HepG2 (cell line): ENCODE measurements at regions not wholly inside any gene's neighbourhood (a gene's known extent, or its start where the extent isn't known, plus 50 kb on each side); places are given as distances from the start of the nearest gene placed in this dataset.

Experiments used
- ATAC-seq: fragments of 200-7000 bp; cut with Tn5 transposase; 3 replicates; pipeline ENCODE4 v1.9.1; 2020; ENCODE audit warnings: mild to moderate bottlenecking, moderate library complexity
- BruUV-seq: library from RNA; stranded (reverse); fragments of 400-500 nt; replicated peaks from 2 replicates; lab custom pipeline; 2021; lab: Mats Ljungman, UMichigan
- CTCF ChIA-PET: fragments of 300-600 bp; formaldehyde crosslinking; extraction: SDS; loops from one replicate; lab custom pipeline; 2021; ENCODE audit warnings: low total read pairs, inconsistent platforms, low intra/inter-chr PET ratio; lab: Yijun Ruan, JAX
- POLR2A ChIA-PET: fragments of 350-600 bp; sonication (Branson Sonifier 250); formaldehyde crosslinking; loops from one replicate; lab custom pipeline; 2020; ENCODE audit warnings: antibody characterized with exemption, inconsistent platforms; lab: Yijun Ruan, JAX
- DNase-seq: peaks from one replicate; pipeline ENCODE4 v3.0.0-alpha.2; 2015; ENCODE audit warnings: low spot score
- FAIRE-seq: peaks from 3 replicates; lab custom pipeline; 2011; peaks lifted over from hg19 to GRCh38; lab: Jason Lieb, UNC
- H2AFZ ChIP-seq: one replicate; pipeline ENCODE4 v1.6.1; 2011; ENCODE audit warnings: low read length, inconsistent platforms
- H3K27ac ChIP-seq: fragments of 300-600 bp; 3 replicates; pipeline ENCODE4 v1.8.0; 2011; ENCODE audit warnings: mixed run types, mild to moderate bottlenecking, mixed read lengths, low read length, inconsistent platforms; ENCODE audit not compliant: insufficient read depth; ENCODE audit errors: extremely low read length
- H3K27me3 ChIP-seq, 2 experiments: fragments of 200-600 bp in 1 of 2; 2 replicates in 1 of 2; 3 replicates in 1 of 2; pipeline versions ENCODE4 v1.6.0 to v1.8.0; 2011; ENCODE audit warnings: low read length in 2 of 2, mild to moderate bottlenecking in 2 of 2, moderate library complexity in 2 of 2, inconsistent platforms in 1 of 2; ENCODE audit not compliant: insufficient read depth in 2 of 2, control insufficient read depth in 1 of 2
- H3K36me3 ChIP-seq, 2 experiments: fragments of 200-600 bp in 1 of 2; replicated peaks in 1 of 2; 2 replicates in 1 of 2; 3 replicates in 1 of 2; pipeline versions ENCODE4 v1.5.1 to v1.8.0; 2011; ENCODE audit warnings: low read length in 2 of 2, inconsistent platforms in 1 of 2; ENCODE audit not compliant: insufficient read depth in 2 of 2, control insufficient read depth in 1 of 2
- H3K4me1 ChIP-seq: 2 replicates; pipeline ENCODE4 v1.5.1; 2012; ENCODE audit warnings: low read length, inconsistent platforms; ENCODE audit not compliant: insufficient read depth
- H3K4me2 ChIP-seq: 2 replicates; pipeline ENCODE4 v1.6.0; 2011; ENCODE audit warnings: low read depth, low read length, inconsistent platforms
- H3K4me3 ChIP-seq, 3 experiments: fragments of 200-600 bp in 1 of 3; sonication (generic), shearing (Covaris generic) in 1 of 3; replicated peaks in 1 of 3; 2 replicates each; pipeline ENCODE4 v1.5.1; 2011 to 2016; ENCODE audit warnings: low read length in 3 of 3, inconsistent platforms in 2 of 3, low read depth in 2 of 3, mild to moderate bottlenecking in 2 of 3, control low read depth in 1 of 3, mixed read lengths in 1 of 3; ENCODE audit not compliant: insufficient read depth in 1 of 3
- H3K79me2 ChIP-seq: one replicate; pipeline ENCODE4 v1.6.1; 2011; ENCODE audit warnings: low read length, inconsistent platforms; ENCODE audit not compliant: insufficient read depth
- H3K9ac ChIP-seq: 2 replicates; pipeline ENCODE4 v1.6.0; 2011; ENCODE audit warnings: mild to moderate bottlenecking, low read depth, low read length, inconsistent platforms; ENCODE audit not compliant: insufficient read depth
- H3K9me3 ChIP-seq: 2 replicates; pipeline ENCODE4 v1.5.1; 2012; ENCODE audit warnings: mild to moderate bottlenecking, low read length
- H4K20me1 ChIP-seq: 2 replicates; pipeline ENCODE4 v1.6.0; 2011; ENCODE audit warnings: inconsistent platforms, mild to moderate bottlenecking, low read length, moderate library complexity; ENCODE audit not compliant: insufficient read depth
- ATF7-NPFF ChIP-seq: sonication (generic); formaldehyde crosslinking; IDR thresholded peaks from 2 replicates; pipeline ENCODE4 v1.8.1; 2023; ENCODE audit warnings: mild to moderate bottlenecking, low read depth, missing genetic modification reagents, moderate library complexity
- CC2D1A ChIP-seq: sonication (generic); formaldehyde crosslinking; IDR thresholded peaks from 2 replicates; pipeline ENCODE4 v1.8.1; 2023; ENCODE audit warnings: mild to moderate bottlenecking, missing genetic modification reagents
- ELF1 ChIP-seq: sonication (generic); formaldehyde crosslinking; IDR thresholded peaks from 2 replicates; pipeline ENCODE4 v1.4.0; 2020; ENCODE audit warnings: missing genetic modification reagents
- HOXA5 ChIP-seq: sonication (generic); formaldehyde crosslinking; IDR thresholded peaks from 2 replicates; pipeline ENCODE4 v1.4.0; 2020; ENCODE audit warnings: missing genetic modification reagents
- KAT8 ChIP-seq: IDR thresholded peaks from 2 replicates; pipeline ENCODE4 v1.6.1; 2016; ENCODE audit warnings: missing genetic modification reagents, missing compliant biosample characterization
- KDM6A ChIP-seq: IDR thresholded peaks from 2 replicates; pipeline ENCODE4 v1.6.1; 2016; ENCODE audit warnings: low read depth
- NCOA1 ChIP-seq: sonication (generic); formaldehyde crosslinking; IDR thresholded peaks from 2 replicates; pipeline ENCODE4 v1.9.0; 2021; ENCODE audit warnings: missing genetic modification reagents
- NCOA5 ChIP-seq: sonication (generic); formaldehyde crosslinking; IDR thresholded peaks from 2 replicates; pipeline ENCODE4 v1.4.0; 2020; ENCODE audit warnings: missing genetic modification reagents
- NFKBIZ ChIP-seq: IDR thresholded peaks from 2 replicates; pipeline ENCODE4 v1.6.1; 2018; ENCODE audit warnings: missing genetic modification reagents, missing compliant biosample characterization
- PHF8 ChIP-seq: sonication (generic); formaldehyde crosslinking; IDR thresholded peaks from 2 replicates; pipeline ENCODE4 v1.5.0; 2020; ENCODE audit warnings: missing genetic modification reagents
- SIX4 ChIP-seq: sonication (generic); formaldehyde crosslinking; IDR thresholded peaks from 2 replicates; pipeline ENCODE4 v1.4.0; 2020; ENCODE audit warnings: missing genetic modification reagents
- TFE3 ChIP-seq: IDR thresholded peaks from 2 replicates; pipeline ENCODE4 v1.6.1; 2016
- TRIM24 ChIP-seq: sonication (generic); formaldehyde crosslinking; IDR thresholded peaks from 2 replicates; pipeline ENCODE4 v1.8.0; 2022; ENCODE audit warnings: mild to moderate bottlenecking, missing genetic modification reagents
- ZNF3 ChIP-seq: IDR thresholded peaks from 2 replicates; pipeline ENCODE4 v1.7.0; 2017; ENCODE audit warnings: inconsistent platforms
- WGBS: methylation state at CpG from one replicate; pipeline ENCODE4 v1.1.6; 2017; ENCODE audit warnings: low lambda C conversion rate; 5-methylcytosine and 5-hydroxymethylcytosine counted together
- in situ Hi-C: cut with HindIII; loops from 2 replicates; pipeline ENCODE4 v1.10.0; 2017; ENCODE audit warnings: low pct_unique_long_range_greater_than_20kb; ENCODE audit not compliant: extremely low pct_ligation_motif_present
- intact Hi-C: fragments of 100-400 bp; cut with micrococcal nuclease; formaldehyde crosslinking; loops from one replicate; pipeline ENCODE4 v1.10.0; 2022; ENCODE audit not compliant: unreplicated experiment
- TF ChIP-seq, protein P1 (sequence below): sonication (generic); formaldehyde crosslinking; IDR thresholded peaks from 2 replicates; pipeline ENCODE4 v1.4.0; 2020; ENCODE audit warnings: mild to moderate bottlenecking, low read depth, missing genetic modification reagents
- TF ChIP-seq, protein P2 (sequence below): IDR thresholded peaks from 2 replicates; pipeline ENCODE4 v1.6.1; 2016; ENCODE audit warnings: missing compliant biosample characterization, missing genetic modification reagents, borderline replicate concordance

DNA sequence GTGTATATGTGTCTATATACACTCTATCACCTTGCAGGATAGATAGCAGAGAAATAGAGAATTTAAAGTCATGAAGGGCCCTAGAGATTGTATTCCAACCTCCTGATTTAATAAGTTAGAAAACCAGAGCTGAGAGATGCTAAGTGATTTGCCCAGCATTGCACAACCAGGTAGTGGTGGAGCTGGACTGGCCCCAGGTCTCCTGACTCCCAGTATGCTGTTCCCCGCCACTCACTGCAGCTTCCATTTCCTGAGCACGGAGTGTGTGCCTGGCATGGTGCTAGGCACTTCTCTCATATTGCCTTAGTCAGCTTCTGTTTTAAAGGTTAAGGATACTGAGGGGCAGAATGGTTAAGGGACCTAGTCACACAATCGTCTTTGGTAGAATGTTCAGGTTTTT is 129.4 kb upstream of the KLHL25 start:
- Histone ChIP-seq H3K4me3 (no peak overlapping the region), H3K27ac (no peak overlapping the region), H4K20me1 (no peaks in the 10 kb centered on the region), H3K36me3 (no peaks in the 10 kb centered on the region), H3K4me1 (no peaks in the 10 kb centered on the region), H3K4me2 (no peak overlapping the region), H2AFZ (no peak overlapping the region), H3K79me2 (no peaks in the 10 kb centered on the region), H3K9ac (no peak overlapping the region), H3K9me3 (no peaks in the 10 kb centered on the region), H3K27me3 (no peaks in the 10 kb centered on the region)
- no peak for TF ChIP-seq ZNF3 (CRISPR knock-in tag)
- TF ChIP-seq CC2D1A, result no peak
- TF ChIP-seq, protein P1, sequence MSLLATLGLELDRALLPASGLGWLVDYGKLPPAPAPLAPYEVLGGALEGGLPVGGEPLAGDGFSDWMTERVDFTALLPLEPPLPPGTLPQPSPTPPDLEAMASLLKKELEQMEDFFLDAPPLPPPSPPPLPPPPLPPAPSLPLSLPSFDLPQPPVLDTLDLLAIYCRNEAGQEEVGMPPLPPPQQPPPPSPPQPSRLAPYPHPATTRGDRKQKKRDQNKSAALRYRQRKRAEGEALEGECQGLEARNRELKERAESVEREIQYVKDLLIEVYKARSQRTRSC (CRISPR knock-in tag), result no peak
- TF ChIP-seq TRIM24, result no peak
- no peak for TF ChIP-seq KAT8 (CRISPR knock-in tag)
- no peak for TF ChIP-seq PHF8 (CRISPR knock-in tag)
- TF ChIP-seq NFKBIZ (CRISPR knock-in tag), result no peak
- TF ChIP-seq ELF1 (CRISPR knock-in tag), result no peak
- no peak for TF ChIP-seq HOXA5
- no peak for TF ChIP-seq TFE3
- TF ChIP-seq, protein P2, sequence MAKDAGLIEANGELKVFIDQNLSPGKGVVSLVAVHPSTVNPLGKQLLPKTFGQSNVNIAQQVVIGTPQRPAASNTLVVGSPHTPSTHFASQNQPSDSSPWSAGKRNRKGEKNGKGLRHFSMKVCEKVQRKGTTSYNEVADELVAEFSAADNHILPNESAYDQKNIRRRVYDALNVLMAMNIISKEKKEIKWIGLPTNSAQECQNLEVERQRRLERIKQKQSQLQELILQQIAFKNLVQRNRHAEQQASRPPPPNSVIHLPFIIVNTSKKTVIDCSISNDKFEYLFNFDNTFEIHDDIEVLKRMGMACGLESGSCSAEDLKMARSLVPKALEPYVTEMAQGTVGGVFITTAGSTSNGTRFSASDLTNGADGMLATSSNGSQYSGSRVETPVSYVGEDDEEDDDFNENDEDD (CRISPR knock-in tag), result no peak
- TF ChIP-seq SIX4, result no peak
- no peak for TF ChIP-seq NCOA1
- TF ChIP-seq NCOA5 (CRISPR knock-in tag), result no peak
- no peak for TF ChIP-seq KDM6A
- TF ChIP-seq ATF7-NPFF (CRISPR knock-in tag), result no peak
- in situ Hi-C loops (no loop called here), intact Hi-C loops (no loop called here)
- FAIRE-seq (no peak), DNase-seq (no peak), ATAC-seq (no peak)
- WGBS, result 22% methylated on average over 2 of the region's 3 CpGs
- ChIA-PET POLR2A (no interaction called here), CTCF (no interaction called here)
- no TSS peak for BruUV-seq
